ENCODE measurements at regions not wholly inside any gene's neighbourhood (a gene's known extent, or its start where the extent isn't known, plus 50 kb on each side); places are given as distances from the start of the nearest gene placed in this dataset.

DNA sequence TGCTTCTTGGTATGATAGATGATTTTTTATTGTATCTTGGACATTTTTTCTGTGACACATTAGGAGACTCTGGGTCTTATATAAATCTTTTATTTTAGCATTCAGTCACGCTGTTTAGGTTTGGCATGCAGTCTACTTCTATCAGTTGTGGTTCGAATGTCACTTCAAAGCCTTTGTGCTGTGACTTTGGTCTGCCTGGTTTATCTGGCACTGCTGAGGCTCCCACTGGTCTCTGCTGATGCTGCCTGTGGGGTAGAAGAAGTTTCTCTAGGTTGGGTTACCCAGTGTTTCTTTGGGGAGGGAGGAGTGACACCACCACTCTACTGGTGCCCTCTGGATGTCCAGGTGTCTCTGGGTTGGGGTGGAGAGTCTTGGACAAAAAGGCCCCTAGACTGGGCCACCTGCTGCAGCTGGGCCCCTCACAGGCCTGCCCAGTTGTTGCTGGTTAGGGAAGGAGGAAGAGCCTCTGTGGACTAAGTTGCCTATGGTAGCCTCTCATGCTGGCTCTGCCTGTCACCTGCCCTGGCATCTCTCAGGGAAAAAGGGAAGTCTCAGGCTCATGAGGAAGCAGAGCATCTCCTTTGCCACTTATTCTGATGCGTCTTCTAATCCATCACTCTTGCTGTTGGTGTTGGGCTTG is 115.4 kb upstream of the HS6ST1 start:
- H3K9me3 ChIP-seq (ENCODE audit: low read depth) = no peaks in the 10 kb centered on the region
- H2AFZ ChIP-seq = no peak overlapping the region
- H3K4me1 ChIP-seq (ENCODE audit: insufficient read depth) = no peaks in the 10 kb centered on the region
- 93% methylated on average over 3 of the region's 3 CpGs for WGBS (ENCODE audit: low lambda C conversion rate, missing lambda C conversion rate)
- no peaks in the 10 kb centered on the region for H3K36me3 ChIP-seq (replicated peaks; ENCODE audit: insufficient read depth, low read depth)
- H3K27ac ChIP-seq = no peak overlapping the region
- H3K27me3 ChIP-seq = no peaks in the 10 kb centered on the region
- no peaks in the 10 kb centered on the region for H3K79me2 ChIP-seq
- no peak overlapping the region for H3K4me2 ChIP-seq
- no peaks in the 10 kb centered on the region for H3K9me2 ChIP-seq (replicated peaks; ENCODE audit: insufficient read depth)
- no peak for TF ChIP-seq CTCF (IDR thresholded peaks at IDR 0.05; ENCODE audit: poor library complexity)
- no peak for TF ChIP-seq EZH2phosphoT487 (IDR thresholded peaks at IDR 0.05; ENCODE audit: low read depth, severe bottlenecking, unreplicated experiment)
- TF ChIP-seq EZH2 (IDR thresholded peaks at IDR 0.05; ENCODE audit: borderline replicate concordance) = no peak
- no peak overlapping the region for H3K4me3 ChIP-seq
- H4K20me1 ChIP-seq (ENCODE audit: insufficient read depth, poor library complexity, severe bottlenecking) = no peaks in the 10 kb centered on the region
- DNase-seq (ENCODE audit: low spot score) = no peak

- WGBS (ENCODE audit: low lambda C conversion rate, missing lambda C conversion rate) = 75% methylated on average over 18 of the region's 18 CpGs
These were observed 117.2 kb upstream of the HS6ST1 start for GRCh38 chr2:128435576-128436478.

DNA sequence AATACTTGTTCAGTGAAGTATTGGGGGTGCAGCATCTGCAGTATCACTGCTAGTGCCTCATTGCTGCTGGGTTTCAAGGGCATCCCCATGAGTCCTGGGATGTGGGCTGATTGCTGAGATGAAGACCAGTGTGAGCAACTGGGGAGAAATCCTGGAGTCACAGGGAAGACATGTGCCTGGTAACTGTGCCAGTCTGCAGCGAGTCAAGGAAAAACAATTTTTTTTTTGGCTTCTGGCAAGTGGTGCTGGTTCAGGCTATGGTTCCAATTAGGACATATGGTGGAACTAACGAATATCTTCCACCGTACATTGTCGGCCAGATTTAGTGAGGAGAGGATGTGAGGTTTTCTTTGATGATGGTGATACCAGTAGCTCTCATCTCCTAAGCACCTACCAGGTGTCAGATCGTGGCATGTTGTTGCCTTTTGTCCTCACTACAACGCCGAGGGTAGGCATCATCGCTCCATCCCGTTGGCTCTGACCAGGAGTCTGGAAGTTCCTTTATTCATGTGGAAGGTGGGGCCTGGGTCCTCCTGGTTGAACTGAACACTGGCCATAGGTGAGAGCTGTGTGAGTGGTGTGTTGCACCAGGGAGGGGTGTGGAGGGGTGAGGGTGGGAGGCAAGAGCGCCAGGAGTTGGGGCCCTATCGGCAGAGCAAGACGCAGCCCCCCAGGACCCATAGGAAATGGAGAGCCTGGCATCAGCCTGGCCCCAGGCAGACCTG is 118.0 kb upstream of the HS6ST1 start:
- Histone ChIP-seq H4K20me1 (ENCODE audit: insufficient read depth, poor library complexity, severe bottlenecking) (no peaks in the 10 kb centered on the region), H3K4me1 (ENCODE audit: insufficient read depth) (no peaks in the 10 kb centered on the region), H3K9me3 (ENCODE audit: low read depth) (no peaks in the 10 kb centered on the region), H3K36me3 (replicated peaks; ENCODE audit: insufficient read depth, low read depth) (no peaks in the 10 kb centered on the region), H3K79me2 (no peaks in the 10 kb centered on the region), H3K27ac (no peak overlapping the region), H2AFZ (no peak overlapping the region), H3K4me3 (no peak overlapping the region), H3K9me2 (replicated peaks; ENCODE audit: insufficient read depth) (no peaks in the 10 kb centered on the region), H3K27me3 (no peaks in the 10 kb centered on the region), H3K4me2 (no peak overlapping the region)
- no peak for DNase-seq (ENCODE audit: low spot score)
- TF ChIP-seq CTCF (IDR thresholded peaks at IDR 0.05; ENCODE audit: poor library complexity) (no peak), EZH2phosphoT487 (IDR thresholded peaks at IDR 0.05; ENCODE audit: low read depth, severe bottlenecking, unreplicated experiment) (no peak), EZH2 (IDR thresholded peaks at IDR 0.05; ENCODE audit: borderline replicate concordance) (no peak)
- 88% methylated on average over 12 of the region's 12 CpGs for WGBS (ENCODE audit: low lambda C conversion rate, missing lambda C conversion rate)

More at GRCh38 chr2:128435576-128436478, 117.2 kb upstream of the HS6ST1 start:
- Histone ChIP-seq H3K27ac (no peak overlapping the region), H3K36me3 (replicated peaks; ENCODE audit: insufficient read depth, low read depth) (no peaks in the 10 kb centered on the region), H2AFZ (no peak overlapping the region), H3K4me3 (no peak overlapping the region), H4K20me1 (ENCODE audit: insufficient read depth, poor library complexity, severe bottlenecking) (no peaks in the 10 kb centered on the region), H3K9me3 (ENCODE audit: low read depth) (no peaks in the 10 kb centered on the region), H3K79me2 (no peaks in the 10 kb centered on the region), H3K9me2 (replicated peaks; ENCODE audit: insufficient read depth) (no peaks in the 10 kb centered on the region), H3K4me1 (ENCODE audit: insufficient read depth) (no peaks in the 10 kb centered on the region), H3K27me3 (no peaks in the 10 kb centered on the region), H3K4me2 (no peak overlapping the region)
- TF ChIP-seq CTCF (IDR thresholded peaks at IDR 0.05; ENCODE audit: poor library complexity) (no peak), EZH2phosphoT487 (IDR thresholded peaks at IDR 0.05; ENCODE audit: low read depth, severe bottlenecking, unreplicated experiment) (no peak), EZH2 (IDR thresholded peaks at IDR 0.05; ENCODE audit: borderline replicate concordance) (no peak)
- DNase-seq (ENCODE audit: low spot score) = no peak
